ENCODE measurements at regions not wholly inside any gene's neighbourhood (a gene's known extent, or its start where the extent isn't known, plus 50 kb on each side); places are given as distances from the start of the nearest gene placed in this dataset.
A peak's percentile ranks its signal among the peaks of the same experiment; 100 is the strongest.
"Not testable (repeated sequence)": the region's sequence is repeated elsewhere in the genome, so short reads cannot be mapped to it uniquely, and the experiment has no call there.

DNA sequence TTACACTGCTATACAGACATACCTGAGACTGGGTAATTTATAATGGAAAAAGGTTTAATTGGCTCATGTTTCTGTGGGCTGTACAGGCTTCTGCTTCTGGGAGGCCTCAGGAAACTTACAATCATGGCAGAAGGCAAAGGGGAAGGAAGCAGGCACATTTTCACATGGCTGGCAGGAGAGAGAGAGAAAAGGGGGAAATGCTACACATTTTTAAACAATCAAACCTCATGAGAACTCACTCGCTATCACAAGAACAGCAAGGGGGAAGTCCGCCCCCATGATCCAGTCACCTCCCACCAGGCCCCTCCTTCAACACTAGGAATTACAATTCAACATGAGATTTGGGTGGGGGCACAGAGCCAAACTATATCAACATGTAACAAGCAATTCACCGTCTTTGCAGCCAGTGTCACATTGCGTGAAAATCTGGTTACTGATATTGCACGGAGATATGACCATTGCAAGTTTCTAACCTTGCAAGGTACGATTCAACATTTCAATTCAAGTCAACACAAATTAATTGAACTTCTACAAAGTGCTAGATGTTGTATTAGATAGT, 61.7 kb upstream of the RELL1 start:
- no peaks in the 10 kb centered on the region for H3K27me3 ChIP-seq (ENCODE audit: insufficient read depth, poor library complexity, severe bottlenecking)
- H3K4me3 ChIP-seq (replicated peaks; ENCODE audit: insufficient read depth, low read length): no peak overlapping the region
- peak overlapping the region; percentile 94 for H3K27ac ChIP-seq (replicated peaks)
- DNase-seq (ENCODE audit: low read depth in 1 of 2, low spot score in 1 of 2): peak in 1 of 2 experiments; percentile 64
- TF ChIP-seq POLR2AphosphoS5 (IDR thresholded peaks at IDR 0.05; ENCODE audit: low read depth) (peak; percentile 60; the same call in 1 of the 2 replicates), SPI1 (IDR thresholded peaks at IDR 0.05; ENCODE audit: borderline replicate concordance, low read depth) (peak; percentile 81; the same call in 1 of the 2 replicates)
- TF ChIP-seq, protein P1, sequence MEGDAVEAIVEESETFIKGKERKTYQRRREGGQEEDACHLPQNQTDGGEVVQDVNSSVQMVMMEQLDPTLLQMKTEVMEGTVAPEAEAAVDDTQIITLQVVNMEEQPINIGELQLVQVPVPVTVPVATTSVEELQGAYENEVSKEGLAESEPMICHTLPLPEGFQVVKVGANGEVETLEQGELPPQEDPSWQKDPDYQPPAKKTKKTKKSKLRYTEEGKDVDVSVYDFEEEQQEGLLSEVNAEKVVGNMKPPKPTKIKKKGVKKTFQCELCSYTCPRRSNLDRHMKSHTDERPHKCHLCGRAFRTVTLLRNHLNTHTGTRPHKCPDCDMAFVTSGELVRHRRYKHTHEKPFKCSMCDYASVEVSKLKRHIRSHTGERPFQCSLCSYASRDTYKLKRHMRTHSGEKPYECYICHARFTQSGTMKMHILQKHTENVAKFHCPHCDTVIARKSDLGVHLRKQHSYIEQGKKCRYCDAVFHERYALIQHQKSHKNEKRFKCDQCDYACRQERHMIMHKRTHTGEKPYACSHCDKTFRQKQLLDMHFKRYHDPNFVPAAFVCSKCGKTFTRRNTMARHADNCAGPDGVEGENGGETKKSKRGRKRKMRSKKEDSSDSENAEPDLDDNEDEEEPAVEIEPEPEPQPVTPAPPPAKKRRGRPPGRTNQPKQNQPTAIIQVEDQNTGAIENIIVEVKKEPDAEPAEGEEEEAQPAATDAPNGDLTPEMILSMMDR (IDR thresholded peaks at IDR 0.05; ENCODE audit: insufficient read depth, low read length): no peak

DNA sequence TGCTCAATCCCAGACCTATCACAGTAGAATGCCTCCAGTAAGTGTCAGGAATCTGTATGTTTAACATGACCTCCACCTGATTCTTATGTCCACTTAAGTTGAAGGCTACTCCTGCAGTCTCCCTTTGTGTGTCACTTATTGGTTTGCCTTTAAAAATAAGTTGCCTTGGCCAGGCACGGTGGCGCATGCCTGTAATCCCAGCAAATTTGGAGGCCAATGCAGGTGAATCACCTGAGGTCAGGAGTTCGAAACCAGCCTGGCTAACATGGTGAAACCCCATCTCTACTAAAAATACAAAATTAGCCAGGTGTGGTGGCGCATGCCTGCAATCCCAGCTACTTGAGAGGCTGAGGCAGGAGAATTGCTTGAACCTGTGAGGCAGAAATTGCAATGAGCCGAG, 60.7 kb upstream of the RELL1 start:
- H3K4me3 ChIP-seq (replicated peaks; ENCODE audit: insufficient read depth, low read length); DNase-seq (ENCODE audit: low read depth in 1 of 2, low spot score in 1 of 2); H3K27me3 ChIP-seq (ENCODE audit: insufficient read depth, poor library complexity, severe bottlenecking): not testable (repeated sequence)
- peak overlapping the region; percentile 94 for H3K27ac ChIP-seq (replicated peaks)

DNA sequence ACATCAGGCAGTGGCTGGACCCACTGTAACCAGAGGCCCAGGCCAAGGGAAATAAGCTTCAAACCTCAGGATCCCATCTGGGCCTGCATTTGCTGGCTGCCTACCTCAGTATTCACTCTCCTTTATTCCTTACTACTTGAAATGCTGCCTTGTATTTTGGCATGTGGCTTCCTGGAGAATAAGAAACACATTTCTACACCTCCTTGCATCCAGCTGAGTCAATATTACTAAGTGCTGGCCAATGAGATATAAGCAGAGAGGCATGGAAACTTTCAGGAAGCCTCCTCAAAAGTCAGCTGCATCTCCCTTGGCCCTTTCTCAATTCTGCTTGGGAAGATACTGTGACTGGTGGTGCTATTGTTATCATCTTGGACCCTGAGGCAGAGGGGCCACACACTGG, 59.8 kb upstream of the RELL1 start:
- DNase-seq (ENCODE audit: low read depth in 1 of 2, low spot score in 1 of 2): no peak
- TF ChIP-seq, protein P2, sequence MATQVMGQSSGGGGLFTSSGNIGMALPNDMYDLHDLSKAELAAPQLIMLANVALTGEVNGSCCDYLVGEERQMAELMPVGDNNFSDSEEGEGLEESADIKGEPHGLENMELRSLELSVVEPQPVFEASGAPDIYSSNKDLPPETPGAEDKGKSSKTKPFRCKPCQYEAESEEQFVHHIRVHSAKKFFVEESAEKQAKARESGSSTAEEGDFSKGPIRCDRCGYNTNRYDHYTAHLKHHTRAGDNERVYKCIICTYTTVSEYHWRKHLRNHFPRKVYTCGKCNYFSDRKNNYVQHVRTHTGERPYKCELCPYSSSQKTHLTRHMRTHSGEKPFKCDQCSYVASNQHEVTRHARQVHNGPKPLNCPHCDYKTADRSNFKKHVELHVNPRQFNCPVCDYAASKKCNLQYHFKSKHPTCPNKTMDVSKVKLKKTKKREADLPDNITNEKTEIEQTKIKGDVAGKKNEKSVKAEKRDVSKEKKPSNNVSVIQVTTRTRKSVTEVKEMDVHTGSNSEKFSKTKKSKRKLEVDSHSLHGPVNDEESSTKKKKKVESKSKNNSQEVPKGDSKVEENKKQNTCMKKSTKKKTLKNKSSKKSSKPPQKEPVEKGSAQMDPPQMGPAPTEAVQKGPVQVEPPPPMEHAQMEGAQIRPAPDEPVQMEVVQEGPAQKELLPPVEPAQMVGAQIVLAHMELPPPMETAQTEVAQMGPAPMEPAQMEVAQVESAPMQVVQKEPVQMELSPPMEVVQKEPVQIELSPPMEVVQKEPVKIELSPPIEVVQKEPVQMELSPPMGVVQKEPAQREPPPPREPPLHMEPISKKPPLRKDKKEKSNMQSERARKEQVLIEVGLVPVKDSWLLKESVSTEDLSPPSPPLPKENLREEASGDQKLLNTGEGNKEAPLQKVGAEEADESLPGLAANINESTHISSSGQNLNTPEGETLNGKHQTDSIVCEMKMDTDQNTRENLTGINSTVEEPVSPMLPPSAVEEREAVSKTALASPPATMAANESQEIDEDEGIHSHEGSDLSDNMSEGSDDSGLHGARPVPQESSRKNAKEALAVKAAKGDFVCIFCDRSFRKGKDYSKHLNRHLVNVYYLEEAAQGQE (IDR thresholded peaks at IDR 0.05; ENCODE audit: insufficient replicate concordance, low read depth): no peak
- TF ChIP-seq POLR2AphosphoS5 (IDR thresholded peaks at IDR 0.05; ENCODE audit: low read depth) (no peak), SPI1 (IDR thresholded peaks at IDR 0.05; ENCODE audit: borderline replicate concordance, low read depth) (no peak), GABPA (IDR thresholded peaks at IDR 0.05; ENCODE audit: low read depth) (no peak)
- TF ChIP-seq, protein P1 (IDR thresholded peaks at IDR 0.05; ENCODE audit: insufficient read depth, low read length): no peak

DNA sequence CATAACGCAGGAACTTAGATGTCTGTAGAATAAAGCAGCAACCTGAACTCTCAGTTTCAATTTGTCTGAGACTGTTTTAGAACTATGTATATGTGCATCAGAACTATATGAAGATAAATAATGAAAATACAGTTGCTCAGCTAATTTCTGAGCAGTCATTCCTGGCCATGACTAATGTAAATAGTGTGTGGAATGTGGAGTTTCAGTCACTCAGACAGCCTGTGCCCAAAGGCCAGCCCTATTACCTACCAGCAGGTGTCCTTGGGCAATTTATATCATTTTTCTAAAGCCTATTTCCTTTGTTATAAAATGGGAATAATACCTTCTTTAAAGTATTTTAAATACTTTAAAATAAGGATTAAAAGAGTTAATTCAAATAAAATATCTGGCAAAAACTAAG, 56.0 kb upstream of the RELL1 start:
- Histone ChIP-seq H3K27ac (replicated peaks) (no peak overlapping the region), H3K27me3 (ENCODE audit: insufficient read depth, poor library complexity, severe bottlenecking) (no peaks in the 10 kb centered on the region), H3K4me3 (replicated peaks; ENCODE audit: insufficient read depth, low read length) (no peak overlapping the region)
- DNase-seq (ENCODE audit: low read depth in 1 of 2, low spot score in 1 of 2): no peak
- TF ChIP-seq, protein P2 (IDR thresholded peaks at IDR 0.05; ENCODE audit: insufficient replicate concordance, low read depth): no peak
- TF ChIP-seq, protein P1 (IDR thresholded peaks at IDR 0.05; ENCODE audit: insufficient read depth, low read length): no peak
- TF ChIP-seq GABPA (IDR thresholded peaks at IDR 0.05; ENCODE audit: low read depth): no peak
- no peak for TF ChIP-seq SPI1 (IDR thresholded peaks at IDR 0.05; ENCODE audit: borderline replicate concordance, low read depth)
- TF ChIP-seq POLR2AphosphoS5 (IDR thresholded peaks at IDR 0.05; ENCODE audit: low read depth): no peak

More for the DNA sequence above, 59.8 kb upstream of the RELL1 start:
- no peak overlapping the region for H3K4me3 ChIP-seq (replicated peaks; ENCODE audit: insufficient read depth, low read length)
- no peak overlapping the region for H3K27ac ChIP-seq (replicated peaks)
- H3K27me3 ChIP-seq (ENCODE audit: insufficient read depth, poor library complexity, severe bottlenecking): no peaks in the 10 kb centered on the region

Data from HL-60 (cell line).